Omental fat pad (tissue), 3 donors: ENCODE measurements at regions not wholly inside any gene's neighbourhood (a gene's known extent, or its start where the extent isn't known, plus 50 kb on each side); places are given as distances from the start of the nearest gene placed in this dataset.

Source experiments
- ATAC-seq: fragments of 150-250 bp; one replicate; pipeline ENCODE4 v1.9.1; 2016; ENCODE audit warnings: mild to moderate bottlenecking, moderate library complexity; ENCODE audit not compliant: low FRiP score
- DNase-seq: peaks from one replicate; pipeline ENCODE4 v3.0.0-alpha.2; 2019; ENCODE audit warnings: low spot score
- TF ChIP-seq, protein P1 (sequence below), 3 donors: fragments of 450-650 bp; IDR thresholded peaks; one replicate each; pipeline ENCODE4 v1.5.1; 2016 to 2017; ENCODE audit warnings: antibody characterized with exemption in 3 of 3, mild to moderate bottlenecking in 3 of 3, moderate library complexity in 2 of 3

- ATAC-seq (no peak), DNase-seq (no peak)
- TF ChIP-seq, protein P1, sequence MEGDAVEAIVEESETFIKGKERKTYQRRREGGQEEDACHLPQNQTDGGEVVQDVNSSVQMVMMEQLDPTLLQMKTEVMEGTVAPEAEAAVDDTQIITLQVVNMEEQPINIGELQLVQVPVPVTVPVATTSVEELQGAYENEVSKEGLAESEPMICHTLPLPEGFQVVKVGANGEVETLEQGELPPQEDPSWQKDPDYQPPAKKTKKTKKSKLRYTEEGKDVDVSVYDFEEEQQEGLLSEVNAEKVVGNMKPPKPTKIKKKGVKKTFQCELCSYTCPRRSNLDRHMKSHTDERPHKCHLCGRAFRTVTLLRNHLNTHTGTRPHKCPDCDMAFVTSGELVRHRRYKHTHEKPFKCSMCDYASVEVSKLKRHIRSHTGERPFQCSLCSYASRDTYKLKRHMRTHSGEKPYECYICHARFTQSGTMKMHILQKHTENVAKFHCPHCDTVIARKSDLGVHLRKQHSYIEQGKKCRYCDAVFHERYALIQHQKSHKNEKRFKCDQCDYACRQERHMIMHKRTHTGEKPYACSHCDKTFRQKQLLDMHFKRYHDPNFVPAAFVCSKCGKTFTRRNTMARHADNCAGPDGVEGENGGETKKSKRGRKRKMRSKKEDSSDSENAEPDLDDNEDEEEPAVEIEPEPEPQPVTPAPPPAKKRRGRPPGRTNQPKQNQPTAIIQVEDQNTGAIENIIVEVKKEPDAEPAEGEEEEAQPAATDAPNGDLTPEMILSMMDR (IDR thresholded peaks at IDR 0.05) = no peak
These were observed 811.6 kb downstream of the BCL11A start for GRCh38 chr2:59741840-59742239.

- TF ChIP-seq, protein P1 (IDR thresholded peaks at IDR 0.05) = no peak
- ATAC-seq (no peak), DNase-seq (no peak)
These were observed 814.3 kb downstream of the BCL11A start for GRCh38 chr2:59739166-59739565.

DNA sequence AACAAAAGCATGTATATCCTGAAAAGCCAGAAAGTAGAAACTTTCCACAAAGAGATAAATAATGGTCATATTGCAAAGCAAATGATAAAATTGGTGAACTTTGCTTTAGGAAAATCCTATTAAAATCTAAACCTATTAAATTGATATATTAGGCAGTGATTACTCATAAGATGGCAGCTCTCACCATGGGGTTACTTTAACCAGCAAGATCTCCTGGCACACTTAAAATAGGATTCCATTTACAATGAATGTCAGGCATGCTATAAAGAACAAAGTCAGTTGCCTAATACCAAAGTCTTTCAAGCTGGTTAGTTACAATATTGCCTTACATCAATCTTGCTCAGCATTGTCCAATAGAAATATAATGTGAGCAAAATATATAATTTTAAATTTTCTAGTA, 816.2 kb downstream of the BCL11A start:
- TF ChIP-seq, protein P1 (IDR thresholded peaks at IDR 0.05) = no peak
- DNase-seq = no peak
- no peak for ATAC-seq

- DNase-seq (no peak), ATAC-seq (no peak)
- TF ChIP-seq, protein P1 (IDR thresholded peaks at IDR 0.05) = no peak
These were observed 818.7 kb downstream of the BCL11A start for GRCh38 chr2:59734743-59735142.

DNA sequence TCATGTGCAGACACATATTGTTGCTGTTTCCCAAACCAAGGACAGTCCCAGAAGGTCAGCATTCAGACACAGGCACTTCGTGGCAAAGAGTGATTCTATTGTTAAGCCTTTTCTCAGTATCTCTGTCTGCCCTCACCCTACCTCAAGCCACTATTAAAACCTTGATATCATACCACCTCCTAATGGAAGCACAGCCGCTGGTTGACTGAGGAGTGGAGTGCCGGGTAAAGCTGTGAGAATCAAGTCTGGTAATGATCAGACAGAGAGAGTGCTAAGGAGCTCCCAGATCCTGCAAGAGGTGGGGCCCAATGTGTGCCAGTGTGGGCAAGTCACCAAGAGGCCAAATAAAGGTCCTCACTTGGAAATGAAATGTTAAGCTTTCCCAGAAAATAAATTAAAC, 819.5 kb downstream of the BCL11A start:
- DNase-seq (no peak), ATAC-seq (no peak)
- TF ChIP-seq, protein P1 (IDR thresholded peaks at IDR 0.05) = no peak

DNA sequence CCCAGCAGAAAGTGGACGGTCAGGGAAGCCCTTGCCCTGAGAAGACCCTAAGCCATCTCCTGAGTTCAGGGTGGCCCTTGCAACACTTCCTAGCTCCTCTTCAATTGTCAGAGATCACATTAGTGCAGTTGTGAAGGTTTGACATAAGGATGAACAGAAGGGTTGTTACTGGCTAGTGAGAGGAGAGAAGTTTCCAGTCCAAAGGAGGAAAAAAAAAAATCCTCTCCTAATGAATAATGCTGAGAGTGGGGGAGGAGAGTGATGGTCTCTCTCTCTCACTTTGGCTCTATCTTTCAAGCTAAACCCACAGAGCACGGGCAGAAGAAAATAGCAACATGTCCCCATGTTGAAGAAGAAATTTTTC, 819.9 kb downstream of the BCL11A start:
- ATAC-seq = no peak
- TF ChIP-seq, protein P1 (IDR thresholded peaks at IDR 0.05) = no peak
- no peak for DNase-seq

DNA sequence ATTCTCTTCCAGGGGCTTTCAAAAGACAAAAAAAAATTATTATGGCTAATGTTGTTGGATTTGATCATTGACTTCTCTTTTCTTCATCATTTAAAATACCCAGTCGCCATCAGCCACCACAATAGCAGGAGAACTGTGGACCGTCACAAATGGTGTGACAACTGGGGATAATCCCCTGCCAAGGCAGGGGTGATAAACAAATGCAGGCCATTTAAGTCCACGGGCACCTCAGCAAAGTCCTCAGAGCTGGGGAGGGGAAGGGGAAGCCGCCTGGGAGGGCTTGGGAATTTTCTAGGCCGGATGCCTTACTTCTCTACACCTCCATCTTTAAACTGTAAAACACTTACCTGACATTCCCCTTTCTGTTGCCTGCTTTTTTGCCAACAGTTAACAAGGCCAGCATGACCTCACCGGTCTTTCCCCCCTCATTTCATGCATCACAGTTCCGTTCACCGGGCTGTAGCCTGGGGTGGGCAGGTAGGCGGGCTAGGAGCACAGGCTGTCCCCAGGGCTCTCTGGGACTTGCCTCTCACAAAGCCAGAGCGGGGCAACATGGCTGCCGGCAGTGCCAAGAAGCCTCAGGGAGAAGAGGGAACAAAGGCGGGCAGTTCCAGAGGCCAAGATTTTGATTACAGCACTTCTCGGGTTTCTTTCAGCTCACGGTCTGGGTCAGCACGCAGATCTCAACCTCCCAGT, 820.4 kb downstream of the BCL11A start:
- ATAC-seq = no peak
- TF ChIP-seq, protein P1 (IDR thresholded peaks at IDR 0.05) = no peak
- no peak for DNase-seq
